ENCODE measurements at regions not wholly inside any gene's neighbourhood (a gene's known extent, or its start where the extent isn't known, plus 50 kb on each side); places are given as distances from the start of the nearest gene placed in this dataset.

DNA sequence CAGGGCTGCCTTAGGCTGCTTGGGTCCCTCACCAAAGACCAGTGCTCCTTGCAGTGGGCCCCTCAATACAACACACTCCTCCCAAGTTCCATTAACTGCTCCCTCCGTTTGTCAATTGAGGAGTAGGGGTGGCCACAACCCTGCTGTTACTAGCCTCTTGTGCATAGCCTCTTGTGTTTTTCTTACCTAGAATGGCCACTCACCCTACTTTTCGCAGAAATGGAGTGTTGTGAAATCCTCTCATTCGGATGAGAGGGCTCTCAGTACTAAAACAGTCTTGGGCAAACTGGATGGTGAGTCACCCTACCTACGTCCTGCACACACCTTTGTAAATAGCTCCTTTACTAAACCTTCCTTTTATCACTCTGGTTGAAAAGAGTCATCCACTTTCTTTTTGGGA lies 253.9 kb downstream of the OSR1 start:
- no peaks in the 10 kb centered on the region for H3K9me3 ChIP-seq
- H3K27me3 ChIP-seq = no peaks in the 10 kb centered on the region
- no peak for DNase-seq (ENCODE audit: low spot score in 2 of 2)
- H3K27ac ChIP-seq = no peak overlapping the region
- 63% methylated on average over 4 of the region's 4 CpGs for WGBS
- H3K36me3 ChIP-seq = no peaks in the 10 kb centered on the region
- TF ChIP-seq POLR2A (IDR thresholded peaks at IDR 0.05) = no peak
- no peak for TF ChIP-seq EP300 (IDR thresholded peaks at IDR 0.05)
- TF ChIP-seq, protein P1, sequence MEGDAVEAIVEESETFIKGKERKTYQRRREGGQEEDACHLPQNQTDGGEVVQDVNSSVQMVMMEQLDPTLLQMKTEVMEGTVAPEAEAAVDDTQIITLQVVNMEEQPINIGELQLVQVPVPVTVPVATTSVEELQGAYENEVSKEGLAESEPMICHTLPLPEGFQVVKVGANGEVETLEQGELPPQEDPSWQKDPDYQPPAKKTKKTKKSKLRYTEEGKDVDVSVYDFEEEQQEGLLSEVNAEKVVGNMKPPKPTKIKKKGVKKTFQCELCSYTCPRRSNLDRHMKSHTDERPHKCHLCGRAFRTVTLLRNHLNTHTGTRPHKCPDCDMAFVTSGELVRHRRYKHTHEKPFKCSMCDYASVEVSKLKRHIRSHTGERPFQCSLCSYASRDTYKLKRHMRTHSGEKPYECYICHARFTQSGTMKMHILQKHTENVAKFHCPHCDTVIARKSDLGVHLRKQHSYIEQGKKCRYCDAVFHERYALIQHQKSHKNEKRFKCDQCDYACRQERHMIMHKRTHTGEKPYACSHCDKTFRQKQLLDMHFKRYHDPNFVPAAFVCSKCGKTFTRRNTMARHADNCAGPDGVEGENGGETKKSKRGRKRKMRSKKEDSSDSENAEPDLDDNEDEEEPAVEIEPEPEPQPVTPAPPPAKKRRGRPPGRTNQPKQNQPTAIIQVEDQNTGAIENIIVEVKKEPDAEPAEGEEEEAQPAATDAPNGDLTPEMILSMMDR (IDR thresholded peaks at IDR 0.05) = no peak
- TF ChIP-seq POLR2AphosphoS5 (IDR thresholded peaks at IDR 0.05) = no peak
- no peaks in the 10 kb centered on the region for H3K4me1 ChIP-seq
- no peak overlapping the region for H3K4me3 ChIP-seq

- Histone ChIP-seq H3K9me3 (no peaks in the 10 kb centered on the region), H3K4me1 (no peaks in the 10 kb centered on the region), H3K36me3 (no peaks in the 10 kb centered on the region), H3K27me3 (no peaks in the 10 kb centered on the region), H3K27ac (no peak overlapping the region), H3K4me3 (no peak overlapping the region)
- TF ChIP-seq POLR2AphosphoS5 (IDR thresholded peaks at IDR 0.05) (no peak), POLR2A (IDR thresholded peaks at IDR 0.05) (no peak), EP300 (IDR thresholded peaks at IDR 0.05) (no peak)
- TF ChIP-seq, protein P1 (IDR thresholded peaks at IDR 0.05) = no peak
- DNase-seq (ENCODE audit: low spot score in 2 of 2) = no peak
- 89% methylated on average over 4 of the region's 4 CpGs for WGBS
These were observed 255.6 kb downstream of the OSR1 start for GRCh38 chr2:19102696-19103423.

- WGBS = 73% methylated on average over 3 of the region's 3 CpGs
- no peak overlapping the region for H3K4me3 ChIP-seq
- H3K27ac ChIP-seq = no peak overlapping the region
- no peaks in the 10 kb centered on the region for H3K36me3 ChIP-seq
- DNase-seq (ENCODE audit: low spot score in 2 of 2) = no peak
- no peaks in the 10 kb centered on the region for H3K4me1 ChIP-seq
- TF ChIP-seq POLR2AphosphoS5 (IDR thresholded peaks at IDR 0.05) (no peak), POLR2A (IDR thresholded peaks at IDR 0.05) (no peak), EP300 (IDR thresholded peaks at IDR 0.05) (no peak)
- TF ChIP-seq, protein P1 (IDR thresholded peaks at IDR 0.05) = no peak
- no peaks in the 10 kb centered on the region for H3K9me3 ChIP-seq
- no peaks in the 10 kb centered on the region for H3K27me3 ChIP-seq
These were observed 256.5 kb downstream of the OSR1 start for GRCh38 chr2:19101968-19102367.

GRCh38 chr2:19100570-19100969 lies 257.9 kb downstream of the OSR1 start:
- H3K4me1 ChIP-seq = no peaks in the 10 kb centered on the region
- no peaks in the 10 kb centered on the region for H3K9me3 ChIP-seq
- 77% methylated on average over 2 of the region's 2 CpGs for WGBS
- H3K27ac ChIP-seq = no peak overlapping the region
- no peak overlapping the region for H3K4me3 ChIP-seq
- no peaks in the 10 kb centered on the region for H3K27me3 ChIP-seq
- TF ChIP-seq EP300 (IDR thresholded peaks at IDR 0.05) (no peak), POLR2A (IDR thresholded peaks at IDR 0.05) (no peak), POLR2AphosphoS5 (IDR thresholded peaks at IDR 0.05) (no peak)
- TF ChIP-seq, protein P1 (IDR thresholded peaks at IDR 0.05) = no peak
- no peaks in the 10 kb centered on the region for H3K36me3 ChIP-seq
- DNase-seq (ENCODE audit: low spot score in 2 of 2) = no peak

DNA sequence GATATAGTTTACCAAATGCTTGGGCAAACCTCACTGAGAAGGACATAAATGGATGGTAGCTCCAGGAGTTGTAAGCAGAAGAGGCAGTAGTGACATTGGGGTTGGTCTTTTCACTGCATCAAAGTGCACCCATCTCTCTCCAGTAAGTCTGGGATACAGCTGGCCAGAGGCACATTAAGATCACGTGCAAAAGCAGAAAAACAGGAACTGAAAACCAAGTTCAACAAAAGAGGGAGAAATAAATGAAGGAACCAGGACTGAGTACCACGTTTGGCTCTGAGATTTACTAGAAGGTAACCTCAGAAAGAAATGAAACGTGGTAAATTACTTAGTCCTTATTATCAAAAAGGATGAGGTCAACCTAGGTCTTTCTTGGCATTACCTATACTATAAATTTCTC lies 259.2 kb downstream of the OSR1 start:
- WGBS = 42% methylated on average over 3 of the region's 3 CpGs
- TF ChIP-seq EP300 (IDR thresholded peaks at IDR 0.05) (no peak), POLR2A (IDR thresholded peaks at IDR 0.05) (no peak), POLR2AphosphoS5 (IDR thresholded peaks at IDR 0.05) (no peak)
- TF ChIP-seq, protein P1 (IDR thresholded peaks at IDR 0.05) = no peak
- no peaks in the 10 kb centered on the region for H3K4me1 ChIP-seq
- DNase-seq (ENCODE audit: low spot score in 2 of 2) = no peak
- no peak overlapping the region for H3K4me3 ChIP-seq
- no peak overlapping the region for H3K27ac ChIP-seq
- no peaks in the 10 kb centered on the region for H3K9me3 ChIP-seq
- no peaks in the 10 kb centered on the region for H3K36me3 ChIP-seq
- H3K27me3 ChIP-seq = no peaks in the 10 kb centered on the region

Measured in suprapubic skin (tissue), 4 donors.